HG03045 (cell line): ENCODE measurements at regions not wholly inside any gene's neighbourhood (a gene's known extent, or its start where the extent isn't known, plus 50 kb on each side); places are given as distances from the start of the nearest gene placed in this dataset.
"Not testable (repeated sequence)": the region's sequence is repeated elsewhere in the genome, so short reads cannot be mapped to it uniquely, and the experiment has no call there.

Experiments used
- ATAC-seq: cut with Tn5 transposase; IDR thresholded peaks from one replicate; pipeline ENCODE4 v1.9.1; 2021; ENCODE audit warnings: mild to moderate bottlenecking, moderate library complexity; ENCODE audit not compliant: unreplicated experiment

DNA sequence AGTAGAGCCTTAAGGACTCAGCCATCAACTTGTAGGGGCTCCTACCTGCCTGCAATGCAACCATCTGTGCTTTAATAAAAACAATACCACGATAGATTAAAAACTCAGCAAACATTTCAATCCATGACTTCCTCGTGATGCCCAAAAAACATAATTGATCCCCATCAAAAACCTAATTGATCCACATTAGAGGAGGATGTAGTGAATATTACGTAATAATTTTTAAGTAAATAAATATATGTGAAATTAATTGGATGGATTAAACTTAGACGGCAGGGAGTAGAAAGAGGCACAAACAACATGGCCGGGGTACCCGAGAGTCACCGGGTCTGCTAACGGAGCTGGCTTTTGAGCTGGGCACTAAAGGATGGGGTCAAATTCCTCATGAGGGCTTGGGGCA, 87.3 kb downstream of the ARL4C start:
- no peak for ATAC-seq

GRCh38 chr2:234406085-234406484, 90.8 kb downstream of the ARL4C start:
- no peak for ATAC-seq

DNA sequence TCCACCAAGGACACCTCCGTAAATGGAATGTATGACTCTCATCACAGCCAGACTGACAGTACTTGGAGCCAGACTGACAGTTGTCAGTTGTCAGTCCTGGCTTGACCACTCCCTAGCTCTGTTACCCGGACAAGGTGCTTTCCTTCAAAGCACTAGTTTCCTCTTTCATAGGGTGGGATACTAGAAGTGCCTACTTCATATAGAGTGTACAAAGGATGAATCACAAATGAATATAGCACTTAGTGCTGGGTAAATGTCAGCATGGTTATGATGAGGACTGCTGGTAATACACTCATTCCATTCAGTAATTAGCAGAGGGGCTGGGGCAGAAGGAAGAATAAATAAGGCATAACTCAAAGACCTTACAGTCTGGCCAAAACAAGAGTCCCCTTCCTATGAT, 91.4 kb downstream of the ARL4C start:
- no peak for ATAC-seq

- no peak for ATAC-seq
Observed at GRCh38 chr2:234404957-234405356, 91.9 kb downstream of the ARL4C start.

- ATAC-seq = no peak
Observed at GRCh38 chr2:234403751-234404150, 93.1 kb downstream of the ARL4C start.

DNA sequence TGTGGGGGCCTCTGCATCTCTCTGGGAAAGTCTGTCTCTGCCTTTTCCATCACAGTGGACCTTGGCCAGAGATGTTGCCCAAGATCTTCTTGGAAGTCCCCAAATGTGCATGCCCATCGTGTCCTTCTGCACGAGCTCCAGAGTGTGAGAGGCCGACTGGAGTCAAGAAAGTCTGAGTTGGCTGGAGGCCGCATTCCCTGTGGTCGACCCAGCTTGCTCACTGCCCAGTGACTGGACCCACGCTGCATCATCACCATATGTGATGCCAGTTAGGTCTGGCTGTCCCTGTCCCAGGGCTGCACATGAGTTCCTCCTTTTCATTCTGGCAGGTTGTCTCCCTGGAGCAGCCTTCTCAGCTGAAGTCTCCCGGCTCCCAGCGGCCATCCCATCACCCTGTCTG, 93.8 kb downstream of the ARL4C start:
- no peak for ATAC-seq

DNA sequence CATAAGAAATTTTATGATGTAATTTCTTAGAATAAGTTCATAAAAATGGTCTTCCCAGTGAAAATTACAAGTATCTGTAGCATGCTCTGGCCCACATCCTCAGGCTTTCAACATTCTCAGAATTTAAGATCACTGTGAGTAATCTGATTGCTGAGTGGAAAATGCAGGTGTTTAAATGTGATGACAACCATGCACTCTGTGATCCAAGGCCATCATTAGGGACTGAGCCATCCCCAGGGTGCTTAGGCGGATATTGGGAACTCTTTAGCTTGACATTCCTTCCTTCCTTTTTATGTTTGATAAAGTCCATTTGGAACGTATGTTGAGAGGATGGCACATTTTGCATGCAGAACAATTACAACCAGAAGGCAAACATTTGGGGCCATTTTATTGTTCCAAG, 95.5 kb downstream of the ARL4C start:
- ATAC-seq = no peak

DNA sequence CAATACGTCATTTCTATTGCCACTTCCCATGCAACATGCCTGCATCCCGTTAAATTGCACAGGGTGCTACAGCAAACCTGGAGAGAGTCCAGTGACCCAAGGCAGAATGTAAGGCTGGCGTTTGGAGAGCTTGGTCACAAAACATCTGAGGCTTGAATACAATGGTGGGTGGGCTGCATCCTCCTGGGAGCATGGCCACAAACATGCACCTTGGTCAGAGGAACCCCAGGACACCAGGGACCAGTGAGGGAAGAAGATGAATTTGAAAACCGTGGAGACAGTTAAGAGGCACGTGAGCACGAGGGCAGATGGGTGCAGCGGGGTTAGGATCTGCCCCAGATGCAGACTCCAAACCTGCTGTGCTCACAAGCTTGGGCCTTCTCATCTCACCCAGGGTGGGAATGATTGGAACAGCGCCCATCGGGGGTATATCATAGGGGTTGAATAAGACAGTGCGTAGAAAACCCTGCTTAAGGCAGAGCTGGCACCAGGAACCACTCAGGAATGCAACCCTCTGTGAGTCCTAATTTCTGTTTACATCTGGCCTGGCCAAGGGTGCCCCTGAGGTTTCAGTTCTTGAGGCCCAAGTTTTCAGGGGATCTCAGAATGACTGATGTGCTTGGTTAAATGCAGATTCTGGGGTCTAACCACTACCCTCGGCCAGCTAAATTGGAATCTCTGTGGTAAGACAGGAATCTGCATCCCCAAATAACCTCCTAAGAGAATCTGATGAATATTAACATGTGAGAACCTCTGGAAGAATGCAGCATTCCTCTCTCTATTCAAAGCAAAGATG, 97.2 kb downstream of the ARL4C start:
- ATAC-seq = no peak

DNA sequence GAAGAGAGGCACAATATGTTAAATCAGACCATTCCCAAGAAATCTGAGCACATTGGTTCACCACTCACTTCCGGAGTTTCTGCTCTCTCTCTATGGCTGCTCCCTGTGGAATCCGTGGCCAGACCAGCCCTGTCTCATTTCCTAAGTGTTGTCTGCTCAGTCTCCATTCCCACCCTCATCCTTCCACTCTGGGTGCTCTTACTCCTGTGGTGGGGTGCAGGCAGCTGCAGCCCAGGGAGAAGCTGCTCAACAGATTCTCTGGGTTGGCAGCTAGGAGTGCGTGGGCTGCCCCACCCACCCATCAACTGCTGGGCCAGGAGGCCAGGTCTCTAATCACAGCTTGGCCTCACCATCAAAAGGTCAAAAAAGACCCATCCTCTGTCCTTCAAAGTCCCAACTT, 98.3 kb downstream of the ARL4C start:
- ATAC-seq = no peak

GRCh38 chr2:234395891-234396420, 100.9 kb downstream of the ARL4C start:
- no peak for ATAC-seq

DNA sequence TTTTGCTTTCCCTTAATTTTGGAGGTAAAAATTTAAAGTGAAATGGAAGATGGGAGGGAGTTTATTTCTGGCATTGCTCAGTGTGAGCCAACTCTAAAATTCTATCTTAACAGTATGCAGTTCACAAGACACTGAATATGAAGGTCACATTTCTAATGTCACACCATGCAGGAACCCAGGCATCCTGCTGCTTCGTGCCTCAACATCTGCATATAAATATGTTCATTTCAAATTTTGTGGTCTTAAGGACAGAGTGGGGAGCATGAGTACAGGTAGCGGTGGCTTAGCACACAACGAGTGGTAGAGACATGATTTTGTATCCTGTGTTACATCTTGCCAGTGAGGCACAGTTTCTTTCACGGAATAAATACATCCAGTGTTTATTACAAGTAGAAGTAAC, 102.4 kb downstream of the ARL4C start:
- ATAC-seq = no peak

- no peak for ATAC-seq
Observed at GRCh38 chr2:234393354-234393753, 103.5 kb downstream of the ARL4C start.

GRCh38 chr2:234392041-234392615, 104.8 kb downstream of the ARL4C start:
- no peak for ATAC-seq

- no peak for ATAC-seq
Observed at GRCh38 chr2:234391625-234392024, 105.3 kb downstream of the ARL4C start.

DNA sequence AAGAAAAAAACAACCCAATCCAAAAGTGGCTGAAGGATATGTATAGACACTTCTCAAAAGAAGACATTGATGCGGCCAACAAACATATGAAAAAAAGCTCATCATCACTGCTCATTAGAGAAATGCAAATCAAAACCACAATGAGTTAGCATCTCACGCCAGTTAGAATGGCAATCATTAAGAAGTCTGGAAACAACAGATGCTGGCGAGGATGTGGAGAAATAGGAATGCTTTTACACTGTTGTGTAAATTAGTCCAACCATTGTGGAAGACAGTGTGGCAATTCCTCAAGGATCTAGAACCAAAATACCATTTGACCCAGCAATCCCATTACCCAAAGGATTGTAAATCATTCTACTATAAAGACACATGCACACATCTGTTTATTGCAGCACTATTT, 107.2 kb downstream of the ARL4C start:
- not testable (repeated sequence) for ATAC-seq

DNA sequence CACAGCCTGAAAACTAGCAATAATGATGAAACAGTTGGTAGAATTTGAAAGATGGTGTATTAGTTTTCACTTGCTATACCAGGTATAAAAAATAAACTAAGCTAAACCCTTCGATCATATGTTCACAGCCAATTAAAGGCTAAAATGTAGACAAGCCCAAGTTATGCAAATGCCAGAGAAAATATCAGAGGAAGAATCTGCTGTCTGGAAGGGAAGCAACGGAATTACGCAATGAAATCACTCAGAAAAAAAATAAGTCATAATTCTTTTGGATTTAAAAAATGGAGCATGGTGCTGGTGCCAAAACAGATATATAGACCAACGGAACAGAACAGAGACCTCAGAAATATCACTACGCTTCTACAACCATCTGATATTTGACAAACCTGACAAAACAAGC, 108.3 kb downstream of the ARL4C start:
- ATAC-seq = no peak

DNA sequence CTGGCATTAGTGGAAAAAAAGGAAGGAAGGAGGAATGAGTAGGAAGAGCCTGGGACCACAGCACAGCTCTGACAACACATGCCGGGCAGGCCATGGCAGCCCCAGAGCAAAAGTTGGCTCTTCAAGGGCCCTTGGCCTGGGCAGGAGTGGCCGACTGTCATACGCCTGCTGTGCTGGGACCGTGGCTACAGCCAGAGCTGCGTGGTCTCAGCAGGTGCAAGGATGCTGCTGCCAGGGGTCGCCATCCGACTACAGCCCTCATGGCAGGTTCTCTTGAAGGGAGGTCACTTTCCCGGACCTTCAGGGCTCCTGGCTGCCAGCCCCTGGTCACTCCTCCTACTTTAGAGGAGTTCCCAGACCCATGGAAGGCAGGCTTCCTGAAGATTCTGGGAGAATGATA, 109.9 kb downstream of the ARL4C start:
- ATAC-seq = no peak

DNA sequence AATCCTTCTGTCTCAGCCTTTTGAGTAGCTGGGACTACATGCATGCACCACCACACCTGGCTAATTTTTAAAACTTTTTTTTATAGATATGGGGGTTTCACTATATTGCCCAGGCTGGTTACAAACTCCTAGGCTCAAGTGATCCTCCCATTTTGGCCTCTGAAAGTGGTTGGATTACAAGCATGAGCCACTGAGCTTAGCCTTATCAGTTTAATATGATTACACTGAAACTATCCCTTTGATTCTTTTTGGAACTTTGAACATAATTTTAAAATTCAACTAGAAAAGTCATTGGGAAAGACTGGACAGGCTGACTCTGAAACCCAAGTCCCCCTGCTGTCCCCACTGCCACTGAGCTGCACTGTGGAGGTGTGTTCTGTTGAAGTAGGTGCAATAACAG, 114.8 kb downstream of the ARL4C start:
- ATAC-seq = no peak

- not testable (repeated sequence) for ATAC-seq
Observed at GRCh38 chr2:234378958-234379357, 117.9 kb downstream of the ARL4C start.

- ATAC-seq = no peak
Observed at GRCh38 chr2:234378440-234378839, 118.4 kb downstream of the ARL4C start.

DNA sequence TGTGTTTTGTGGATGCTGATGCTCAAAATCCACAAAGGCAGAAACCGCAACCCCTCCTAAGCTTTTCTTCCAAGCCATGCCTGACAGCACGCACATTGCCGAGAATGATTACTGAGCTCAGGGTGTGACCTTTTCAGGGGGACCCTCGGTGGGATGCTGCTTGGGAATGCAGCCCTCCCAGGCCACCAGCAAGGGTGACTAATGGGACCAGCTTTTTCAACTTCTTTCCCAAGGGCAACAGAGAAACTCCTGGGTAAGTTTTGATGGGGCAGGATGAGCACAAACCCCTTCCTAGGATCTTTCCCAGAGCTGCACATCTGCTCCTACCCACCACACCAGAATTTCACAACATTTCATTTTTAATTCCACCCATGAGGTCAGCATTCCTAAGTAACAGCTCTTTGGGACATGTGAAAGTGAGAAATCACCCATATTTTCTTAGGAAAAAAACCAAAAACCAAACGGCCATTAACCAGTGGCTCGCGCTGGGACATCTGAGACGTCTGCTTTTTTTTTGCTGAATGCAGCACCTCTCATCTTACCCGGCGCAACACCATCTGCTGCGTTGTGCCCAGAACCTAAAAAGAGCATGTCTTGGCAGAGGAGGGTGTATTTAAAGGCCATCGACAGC, 119.0 kb downstream of the ARL4C start:
- ATAC-seq = no peak

DNA sequence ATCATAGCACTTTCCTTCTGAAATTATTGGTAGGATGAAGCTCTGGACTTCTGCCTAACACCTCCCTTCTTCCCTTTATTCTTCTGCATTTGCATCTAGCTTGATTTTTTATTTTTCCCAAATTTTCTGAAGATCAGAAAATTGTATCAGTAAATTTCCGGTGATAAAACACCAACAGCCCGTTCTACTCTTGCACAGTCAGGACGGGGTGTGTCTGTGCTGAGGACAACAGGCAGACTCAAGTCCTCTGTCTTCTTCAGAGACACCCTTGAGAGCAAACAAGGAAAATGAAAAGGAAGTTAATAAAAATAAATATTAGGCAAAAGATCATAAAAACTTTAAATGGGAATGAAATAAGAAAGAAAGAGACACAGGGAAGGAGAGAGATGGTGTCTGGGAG, 120.7 kb downstream of the ARL4C start:
- ATAC-seq = no peak
